Liver (tissue), 3 donors: ENCODE measurements at regions not wholly inside any gene's neighbourhood (a gene's known extent, or its start where the extent isn't known, plus 50 kb on each side); places are given as distances from the start of the nearest gene placed in this dataset.

Experiments
- CTCF ChIP-seq: fragments of 150-350 bp; IDR thresholded peaks from 2 replicates; pipeline ENCODE4 v1.5.1; 2017; ENCODE audit warnings: improper control_type of control experiment, low read depth, low read length; ENCODE audit not compliant: missing input control
- HNF4G ChIP-seq: IDR thresholded peaks from 2 replicates; pipeline ENCODE4 v1.6.1; 2016; ENCODE audit warnings: antibody characterized with exemption
- MAX ChIP-seq: IDR thresholded peaks from 2 replicates; pipeline ENCODE4 v1.6.1; 2016; ENCODE audit warnings: antibody characterized with exemption
- RAD21 ChIP-seq, 2 donors: IDR thresholded peaks; 2 replicates each; pipeline ENCODE4 v1.6.1; 2016; ENCODE audit warnings: antibody characterized with exemption in 2 of 2, mild to moderate bottlenecking in 2 of 2
- REST ChIP-seq: IDR thresholded peaks from 2 replicates; pipeline ENCODE4 v1.6.1; 2016; ENCODE audit warnings: antibody characterized with exemption, mild to moderate bottlenecking
- RXRA ChIP-seq, 2 donors: IDR thresholded peaks; 2 replicates each; pipeline ENCODE4 v1.6.1; 2017 to 2018; ENCODE audit warnings: antibody characterized with exemption in 2 of 2, mild to moderate bottlenecking in 1 of 2
- TAF1 ChIP-seq: conservative IDR thresholded peaks from 2 replicates; pipeline ENCODE4 v1.6.1; 2016; ENCODE audit warnings: antibody characterized with exemption, mild to moderate bottlenecking
- YY1 ChIP-seq: IDR thresholded peaks from 2 replicates; pipeline ENCODE4 v1.6.1; 2016; ENCODE audit warnings: antibody characterized with exemption, mild to moderate bottlenecking
- donor health status: healthy.
- donor health status: healthy.

- TF ChIP-seq CTCF (no peak), RXRA (IDR thresholded peaks at IDR 0.05) (no peak), MAX (no peak), TAF1 (no peak), YY1 (no peak), REST (no peak), RAD21 (IDR thresholded peaks at IDR 0.05) (no peak), HNF4G (no peak)
Measured at GRCh38 chr20:51108638-51109363, 85.9 kb upstream of the KCNG1 start.
